SK-N-MC (cell line): ENCODE measurements at regions not wholly inside any gene's neighbourhood (a gene's known extent, or its start where the extent isn't known, plus 50 kb on each side); places are given as distances from the start of the nearest gene placed in this dataset.

ENCODE experiments used
- EZH2 ChIP-seq: fragments of 200-600 bp; sonication (generic); IDR thresholded peaks from one replicate; pipeline ENCODE4 v1.6.1; 2017; ENCODE audit warnings: antibody characterized with exemption
- POLR2AphosphoS5 ChIP-seq: IDR thresholded peaks from 2 replicates; pipeline ENCODE4 v1.6.1; 2012; ENCODE audit warnings: mild to moderate bottlenecking, low read depth, low read length, borderline replicate concordance

GRCh38 chr4:4948370-4948769, 70.9 kb downstream of the CYTL1 start:
- TF ChIP-seq POLR2AphosphoS5 = no peak
- TF ChIP-seq EZH2 = no peak
